NCI-H1694 (cell line): ENCODE measurements at regions not wholly inside any gene's neighbourhood (a gene's known extent, or its start where the extent isn't known, plus 50 kb on each side); places are given as distances from the start of the nearest gene placed in this dataset.

Experiments
- DNase-seq: peaks from one replicate; lab custom pipeline; 2025; lab: John Stamatoyannopoulos, UW

DNA sequence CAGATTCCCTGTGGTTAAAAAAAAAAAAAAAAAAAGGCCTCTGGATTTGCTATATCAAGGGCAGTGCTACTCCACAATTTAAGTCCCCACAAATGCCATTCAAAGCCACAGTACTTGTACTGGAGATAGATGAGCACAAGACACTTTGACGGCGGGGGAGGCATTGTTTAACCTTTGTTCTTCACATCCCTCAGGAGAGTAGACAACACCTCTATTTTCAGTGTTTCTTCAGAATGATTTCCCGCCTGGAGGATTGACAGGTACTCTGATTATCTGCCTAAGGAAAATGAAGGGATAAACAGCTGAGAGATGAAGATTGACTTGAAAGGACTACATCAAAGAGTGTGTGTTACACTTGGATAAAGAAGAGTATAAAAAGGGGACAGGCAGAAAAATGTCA, 58.7 kb downstream of the OTOL1 start:
- DNase-seq, result no peak

DNA sequence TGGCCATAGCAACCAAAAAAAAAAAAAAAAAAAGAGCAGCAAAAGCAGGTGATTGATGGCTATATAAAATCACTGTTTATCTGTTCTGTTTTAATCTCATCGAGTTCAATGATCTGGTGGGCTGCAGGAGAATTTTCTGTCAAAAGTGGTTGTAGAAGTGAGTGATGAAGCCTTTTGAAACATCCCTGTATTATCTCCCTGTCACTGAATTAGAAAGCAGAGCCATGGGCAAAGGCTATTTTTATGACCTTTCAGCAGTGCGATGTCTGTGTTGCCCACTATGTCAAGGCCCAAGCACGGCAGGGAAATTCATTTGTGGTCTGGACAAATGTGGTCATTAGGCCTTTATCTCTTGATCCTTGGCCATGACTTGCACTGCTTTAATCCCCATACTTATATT, 59.9 kb downstream of the OTOL1 start:
- no peak for DNase-seq

DNA sequence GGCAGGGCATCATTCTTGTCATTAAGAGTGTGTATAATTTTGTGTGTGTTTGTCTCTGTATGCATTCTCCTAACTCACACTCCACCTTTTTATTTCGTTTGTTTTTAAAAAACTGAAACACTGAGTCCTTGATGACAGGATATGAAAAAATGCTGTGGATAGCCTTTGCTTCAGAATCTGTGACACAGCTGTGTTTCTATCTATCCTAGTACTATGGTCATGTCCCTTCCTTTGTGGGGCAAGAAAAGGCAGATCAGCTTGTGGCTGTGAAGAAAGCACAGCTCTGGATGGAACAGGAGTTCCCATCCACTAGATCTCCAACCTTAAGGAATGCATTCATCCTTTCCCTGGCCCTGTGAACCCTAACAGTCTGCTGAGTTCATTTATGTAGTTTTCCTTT, 60.3 kb downstream of the OTOL1 start:
- DNase-seq, result no peak

DNA sequence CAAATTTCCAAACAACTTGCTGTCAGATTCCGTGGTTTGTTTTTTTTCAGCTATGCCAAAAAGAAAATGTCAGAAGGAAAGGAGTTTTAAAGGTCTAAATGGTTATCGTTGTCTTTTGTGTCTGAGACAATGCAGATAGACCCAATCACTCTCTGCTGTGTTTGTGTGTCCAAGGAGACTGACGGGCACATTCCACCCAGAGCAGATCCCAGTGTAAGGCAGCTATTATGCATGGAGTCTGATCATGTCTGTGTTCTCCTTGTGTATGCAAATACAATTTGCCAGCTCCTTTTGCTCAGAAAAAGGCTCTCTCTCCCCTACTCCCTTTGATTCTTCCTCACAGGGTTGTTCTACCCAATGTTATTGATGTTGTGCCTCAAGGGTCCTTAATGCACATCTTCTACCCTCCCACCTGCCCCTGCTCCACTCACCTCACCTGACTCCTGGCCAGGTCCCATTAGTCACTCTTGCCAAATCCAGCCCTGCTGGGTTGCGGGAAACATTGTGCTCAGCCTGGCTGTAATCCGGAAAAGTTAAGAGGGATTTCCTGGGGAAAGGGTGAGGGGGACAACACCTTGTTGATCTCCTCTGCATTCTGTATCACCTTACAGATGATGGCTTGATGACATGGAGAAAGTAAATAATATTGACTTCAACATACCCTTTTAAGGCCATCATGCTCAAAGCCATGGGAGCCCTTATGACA, 61.0 kb downstream of the OTOL1 start:
- no peak for DNase-seq

DNA sequence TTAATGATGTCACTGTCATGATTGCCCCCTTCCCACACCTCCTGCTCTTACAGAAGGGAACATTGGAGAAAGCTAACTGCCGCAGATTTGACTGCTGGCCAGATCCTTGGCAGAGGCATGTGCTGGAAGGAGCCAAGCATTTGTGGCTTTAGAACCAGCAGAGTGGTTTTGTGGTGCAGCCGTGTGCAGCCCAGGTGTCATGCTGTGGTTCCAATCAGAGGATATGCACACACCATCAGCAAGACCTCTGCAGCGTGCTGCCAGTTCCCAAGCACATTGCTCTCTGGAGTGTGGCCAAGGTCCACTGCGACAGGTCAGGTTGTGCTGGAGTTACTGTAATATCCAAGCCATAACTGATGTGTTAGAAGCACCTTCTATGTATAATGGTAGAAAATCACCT, 61.6 kb downstream of the OTOL1 start:
- no peak for DNase-seq

DNA sequence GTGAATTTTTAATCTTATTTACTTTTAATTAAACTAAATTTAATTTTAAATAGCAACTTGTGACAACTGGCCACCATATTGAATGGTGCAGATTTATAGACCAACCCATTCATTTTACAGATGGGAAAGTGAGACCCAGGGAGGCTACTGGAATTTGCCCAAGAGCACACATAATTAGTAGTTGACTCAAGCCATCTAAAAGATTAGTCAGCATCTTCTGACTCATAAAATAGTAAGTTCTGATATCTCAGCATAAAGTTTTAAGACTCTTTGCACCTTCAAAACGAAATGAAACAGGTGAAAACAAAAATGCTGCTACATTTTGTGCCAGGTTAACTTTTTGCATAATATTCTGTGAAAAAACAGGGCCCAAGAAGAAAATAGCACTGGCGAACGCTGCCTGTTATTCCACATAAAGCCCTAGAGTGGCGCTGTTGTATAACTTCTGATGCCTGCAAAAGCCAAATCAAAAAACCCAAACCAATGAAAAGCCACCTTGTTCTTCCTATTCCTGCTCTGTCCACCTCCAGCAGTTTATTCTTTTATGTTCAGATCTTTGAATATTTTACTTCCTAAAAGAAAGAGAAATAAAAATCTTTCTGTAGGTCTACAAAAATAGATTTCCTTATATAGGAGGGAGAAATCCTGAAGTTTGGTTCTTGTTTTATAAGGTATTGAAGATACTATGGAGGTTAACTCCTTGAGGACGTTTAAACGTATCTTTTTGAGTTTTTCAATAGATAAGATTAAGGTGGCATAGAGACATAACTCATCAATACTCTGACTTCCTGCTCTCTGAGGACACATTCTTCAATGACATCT, 62.8 kb downstream of the OTOL1 start:
- DNase-seq, result peak; percentile 30

DNA sequence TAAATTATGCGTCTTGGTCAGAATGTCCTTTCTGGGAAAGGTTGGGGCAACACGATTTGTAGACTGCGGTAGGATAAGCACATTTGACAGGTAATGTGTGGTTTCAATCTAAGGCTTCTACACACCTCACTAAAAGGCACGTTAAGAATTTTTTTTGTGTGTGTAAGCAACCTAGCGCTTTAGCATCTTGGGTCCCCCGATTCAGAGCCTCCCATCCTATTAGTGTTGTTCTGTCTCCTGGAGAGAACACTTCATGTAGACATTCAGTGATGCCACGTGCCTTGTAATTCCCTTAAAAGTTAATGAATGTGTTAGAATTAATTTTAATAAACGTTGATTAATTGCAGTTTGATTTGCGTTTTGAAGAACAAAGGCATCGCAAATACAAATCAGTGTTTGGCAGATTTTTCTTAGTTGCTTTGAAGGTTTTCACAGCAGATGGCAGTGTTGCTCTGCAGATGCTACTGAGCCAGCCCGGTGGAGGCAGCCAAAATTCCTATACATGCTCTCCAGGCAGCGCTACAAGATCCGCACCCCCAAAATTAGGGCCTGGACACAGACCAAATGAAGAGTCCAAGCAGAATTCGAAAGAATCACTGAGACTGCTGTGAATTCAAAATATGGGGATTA, 63.5 kb downstream of the OTOL1 start:
- DNase-seq, result peak; percentile 29

DNA sequence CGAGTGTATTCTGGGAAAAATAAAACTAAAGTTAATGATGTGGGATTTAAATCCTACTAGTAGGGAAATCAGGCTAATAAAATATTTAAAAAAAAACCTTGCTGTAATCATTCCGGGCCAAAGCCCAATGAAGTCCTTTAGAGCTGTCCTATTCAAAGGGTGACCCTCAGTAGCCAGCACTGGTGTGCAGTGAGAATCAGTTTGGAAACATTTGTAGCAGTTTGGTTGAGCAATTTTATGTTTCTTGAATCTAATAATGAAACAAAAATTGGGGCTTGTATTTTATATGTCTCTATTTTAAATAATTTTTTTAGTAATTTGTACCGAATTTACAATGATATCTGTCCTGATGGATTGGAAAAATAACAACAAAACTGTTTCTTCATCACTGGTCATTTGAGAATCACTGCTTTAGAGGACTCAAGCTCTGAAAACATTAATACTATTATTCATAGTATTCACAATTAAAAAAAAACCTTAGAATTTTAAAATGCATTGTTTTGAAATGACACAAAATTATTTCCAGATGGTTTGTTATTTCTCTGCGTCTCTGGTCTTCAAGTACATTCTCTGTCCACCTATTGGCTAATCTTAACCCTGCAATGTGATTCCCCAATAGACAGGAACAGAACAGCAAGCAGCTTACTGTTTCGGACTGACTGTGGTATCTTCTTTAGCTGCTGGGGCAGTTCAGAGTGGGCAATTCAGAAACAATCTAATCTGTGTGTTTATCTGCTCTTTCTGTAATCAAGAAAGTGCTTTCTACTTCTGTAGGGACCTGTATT, 71.2 kb downstream of the OTOL1 start:
- DNase-seq, result no peak

DNA sequence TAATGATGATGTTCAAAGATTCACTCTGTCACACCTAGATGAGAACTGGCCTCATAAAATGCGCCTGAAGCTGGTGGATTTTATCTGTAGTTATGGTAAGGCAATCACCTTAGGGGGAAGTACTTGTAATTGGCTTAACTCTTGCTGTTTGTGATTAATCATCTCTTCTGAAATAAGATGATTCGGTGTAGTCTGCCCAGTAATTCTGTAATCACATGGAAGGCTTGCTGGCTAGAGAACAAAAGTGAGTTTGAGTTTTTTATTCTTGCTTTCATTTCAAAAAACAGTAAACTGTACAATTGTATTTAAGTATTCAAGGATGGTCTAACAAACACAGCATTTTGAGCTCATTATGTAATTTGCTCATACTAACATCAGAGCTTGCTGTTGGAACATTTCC, 72.1 kb downstream of the OTOL1 start:
- no peak for DNase-seq

DNA sequence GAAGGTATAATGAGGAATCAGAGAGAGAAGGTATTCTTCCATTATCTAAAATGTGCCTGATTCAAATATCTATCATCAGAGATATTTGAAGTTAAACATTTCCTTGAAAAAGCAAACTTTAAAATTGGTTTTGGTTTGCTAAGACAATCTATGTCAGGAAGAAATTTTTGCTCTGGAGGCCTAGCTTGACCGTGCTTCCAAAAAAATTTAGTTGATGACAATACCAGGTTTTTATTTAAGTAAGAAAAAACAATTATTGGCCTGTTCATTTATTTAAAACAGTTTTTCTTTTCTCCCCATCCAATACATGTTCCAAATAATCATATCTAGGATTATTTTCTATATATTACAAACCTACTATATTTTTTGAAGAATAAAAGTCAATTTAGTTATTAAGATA, 75.3 kb downstream of the OTOL1 start:
- no peak for DNase-seq

DNA sequence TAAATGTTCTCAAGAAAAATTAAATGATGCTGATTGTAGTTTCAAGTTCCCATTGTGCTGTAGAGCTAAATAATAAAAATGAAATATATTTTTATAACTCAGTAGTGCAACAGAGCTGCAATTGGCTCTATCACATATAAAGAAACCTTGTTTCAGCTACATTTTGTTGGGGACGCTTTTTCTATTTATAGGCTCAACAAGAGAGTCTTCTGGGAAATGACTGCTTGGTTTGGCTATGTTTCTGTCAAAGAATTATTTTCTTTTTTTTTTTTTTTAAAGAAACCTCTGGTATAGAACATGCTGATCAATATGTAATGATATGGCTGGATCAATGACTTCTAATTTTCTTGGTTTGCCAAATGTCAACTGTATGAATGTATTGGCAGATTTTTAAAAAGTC, 76.5 kb downstream of the OTOL1 start:
- DNase-seq, result no peak

DNA sequence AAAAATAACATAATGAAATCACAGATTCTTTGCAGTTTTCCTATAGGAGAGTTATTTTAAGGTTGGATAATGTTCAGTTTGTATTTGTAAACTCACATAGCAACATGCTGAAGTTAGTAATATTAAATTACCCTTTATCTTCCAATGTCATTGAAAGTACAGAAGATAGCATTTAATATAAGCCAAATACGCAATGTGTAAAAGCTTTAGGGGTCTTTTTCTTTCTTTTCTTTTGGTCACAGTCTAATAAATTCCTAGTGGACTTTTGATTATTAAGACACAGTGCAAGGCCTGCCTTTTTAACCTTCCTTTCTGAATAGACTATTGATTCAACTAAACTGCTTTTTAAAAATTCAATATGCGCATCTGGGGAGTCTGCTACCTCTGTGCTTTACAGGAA, 79.3 kb downstream of the OTOL1 start:
- DNase-seq, result no peak

DNA sequence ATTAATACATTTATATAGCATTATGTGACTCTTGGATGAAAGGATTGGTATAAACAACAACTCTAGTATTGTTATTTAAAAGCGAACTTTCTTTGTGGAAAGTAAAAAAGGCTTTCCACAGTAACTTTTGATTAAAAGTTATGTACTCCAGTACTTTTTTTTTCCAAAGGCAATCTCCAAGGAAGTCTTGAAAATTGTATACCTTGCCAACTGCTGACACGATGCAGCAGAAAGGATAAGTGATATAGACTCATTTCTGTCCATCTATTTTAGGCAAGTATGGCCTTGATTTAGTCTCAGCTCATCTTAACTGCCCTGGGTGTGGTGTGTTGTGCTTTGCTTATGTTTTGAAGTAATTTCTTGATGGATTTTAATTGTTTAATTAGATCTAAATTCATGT, 79.7 kb downstream of the OTOL1 start:
- DNase-seq, result no peak

DNA sequence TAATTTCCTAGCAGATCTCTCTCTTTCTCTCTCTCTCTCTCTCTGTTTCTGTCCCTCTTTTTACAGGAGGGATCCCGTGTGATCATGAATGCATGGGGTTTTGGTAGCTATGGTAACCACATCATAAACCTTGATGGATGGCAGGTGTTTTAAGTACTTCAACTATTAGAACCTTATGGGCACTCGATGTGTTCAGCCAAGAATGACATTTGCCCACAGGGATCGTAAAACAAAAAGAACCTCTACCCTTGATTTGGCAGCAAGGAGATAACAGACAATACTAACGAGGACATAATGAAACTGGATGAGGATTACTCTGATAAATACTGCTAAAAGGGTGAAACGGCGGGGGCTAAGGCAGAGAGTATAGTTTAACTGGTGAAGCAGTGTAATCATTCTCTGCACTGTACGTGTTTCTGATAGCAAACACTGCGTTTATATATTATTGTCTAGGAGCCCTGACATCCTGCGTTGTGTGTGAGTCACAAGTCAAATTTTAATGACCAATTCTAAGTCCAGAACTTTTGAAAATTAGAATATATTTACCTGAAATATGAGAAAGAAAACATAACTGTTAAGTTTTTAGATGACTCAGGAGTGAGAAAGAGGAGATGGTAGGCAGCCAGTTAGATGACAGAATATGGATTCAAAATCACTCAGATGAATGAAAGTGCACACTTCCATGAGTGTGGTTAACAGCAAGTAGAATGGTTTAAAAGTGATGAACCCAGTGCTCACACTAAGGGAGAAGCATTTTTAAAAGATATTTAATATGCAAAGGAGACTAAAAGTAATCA, 80.3 kb downstream of the OTOL1 start:
- DNase-seq, result no peak

DNA sequence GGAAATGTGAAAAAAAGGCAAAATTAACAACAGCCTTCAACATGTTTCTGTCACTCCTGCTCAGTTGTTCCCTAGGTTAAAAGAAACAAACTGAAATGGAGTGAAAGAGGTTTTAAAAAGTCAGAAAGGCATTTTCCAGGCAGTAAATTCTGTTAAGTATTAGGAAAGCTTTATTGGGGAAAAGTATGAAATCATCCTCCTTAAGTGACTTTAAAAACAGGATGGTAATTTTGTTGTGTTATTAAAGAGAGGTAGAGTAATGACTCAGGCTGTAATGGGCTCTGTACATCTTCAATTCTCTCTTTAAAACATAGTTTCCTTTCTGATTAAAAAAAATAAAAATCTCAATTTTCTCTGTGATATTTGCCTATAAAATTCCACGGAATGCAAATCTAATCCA, 81.1 kb downstream of the OTOL1 start:
- DNase-seq, result no peak

DNA sequence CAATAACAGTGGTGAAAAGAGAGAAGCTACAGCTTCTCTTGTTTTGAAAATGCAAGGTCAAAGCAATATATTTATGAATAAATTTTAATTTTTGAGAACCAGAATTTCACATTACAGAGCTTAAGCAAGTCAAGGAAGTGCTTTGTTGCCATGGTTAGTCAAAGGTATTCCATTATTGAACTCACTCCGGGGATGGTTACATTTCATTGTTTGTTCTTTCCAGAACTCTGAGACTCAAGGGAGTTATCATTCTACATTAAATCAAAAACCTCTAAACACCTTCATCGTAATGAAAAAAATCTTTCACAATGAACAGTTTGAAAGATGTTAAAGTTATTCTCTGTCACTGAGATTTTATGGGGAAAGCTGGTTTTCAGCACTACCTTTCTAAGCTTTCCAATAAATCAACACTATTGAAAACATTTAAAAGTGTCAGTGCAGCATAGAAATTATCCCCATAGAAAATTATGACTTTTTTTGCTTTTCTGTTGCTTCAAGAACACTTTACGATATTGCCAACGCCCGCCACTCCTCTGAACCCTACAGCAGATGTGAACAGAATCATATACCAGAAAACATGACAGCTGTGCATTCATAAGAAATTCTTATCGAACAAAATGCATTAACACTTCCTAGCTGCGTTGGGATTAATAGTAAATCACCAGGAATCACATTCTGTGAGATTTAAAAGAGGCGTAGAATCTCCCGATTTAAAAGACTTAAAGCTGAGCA, 83.0 kb downstream of the OTOL1 start:
- DNase-seq, result no peak

DNA sequence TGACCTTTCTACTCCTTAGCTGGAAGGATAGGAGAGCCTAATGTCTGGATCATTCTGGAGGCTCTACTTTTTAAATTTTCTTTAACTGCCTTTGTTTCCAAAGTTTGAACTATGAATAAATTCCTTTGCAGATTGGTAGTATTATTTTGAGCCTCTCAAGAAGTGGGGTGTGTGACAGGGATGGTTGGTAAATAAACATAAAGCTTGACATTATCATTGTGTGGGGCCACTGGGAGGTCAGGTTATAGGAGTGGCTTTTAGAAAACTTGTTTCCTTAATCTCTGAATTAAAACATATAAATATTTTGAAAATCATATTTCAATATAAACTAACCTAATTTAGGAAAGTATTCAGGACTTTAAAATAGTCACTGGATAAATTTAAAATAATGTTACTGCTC, 89.3 kb downstream of the OTOL1 start:
- no peak for DNase-seq

DNA sequence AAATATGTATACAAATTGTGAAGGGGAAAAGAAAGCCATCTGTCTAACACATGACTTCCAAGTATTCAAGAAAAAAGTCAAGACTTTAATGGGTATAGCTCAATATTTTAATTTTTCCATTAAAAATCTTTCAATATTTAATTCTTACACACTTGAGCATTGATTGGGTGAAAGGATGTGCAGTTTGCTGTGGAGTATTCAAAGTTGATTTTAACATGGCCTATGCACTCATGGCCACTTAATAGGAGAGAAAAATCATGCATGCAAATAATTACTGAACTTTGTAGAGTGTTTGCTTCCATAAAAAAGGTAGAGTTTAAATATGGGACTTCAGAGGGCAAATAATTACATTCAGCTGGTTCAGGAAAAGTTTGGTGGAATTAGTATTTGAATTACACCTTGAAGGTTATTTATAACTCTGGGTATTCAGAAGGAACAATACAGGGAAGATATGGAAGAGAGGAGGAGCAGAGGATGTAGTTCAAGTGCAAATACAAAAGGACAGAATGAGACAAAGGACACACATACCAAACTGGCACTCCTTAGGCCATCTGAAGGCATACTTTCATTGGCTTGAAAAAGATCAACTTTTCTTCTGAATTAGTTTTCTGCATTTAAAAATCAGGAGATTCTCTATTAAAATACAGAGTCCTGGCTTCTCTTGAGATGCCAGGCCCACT, 90.1 kb downstream of the OTOL1 start:
- DNase-seq, result no peak

DNA sequence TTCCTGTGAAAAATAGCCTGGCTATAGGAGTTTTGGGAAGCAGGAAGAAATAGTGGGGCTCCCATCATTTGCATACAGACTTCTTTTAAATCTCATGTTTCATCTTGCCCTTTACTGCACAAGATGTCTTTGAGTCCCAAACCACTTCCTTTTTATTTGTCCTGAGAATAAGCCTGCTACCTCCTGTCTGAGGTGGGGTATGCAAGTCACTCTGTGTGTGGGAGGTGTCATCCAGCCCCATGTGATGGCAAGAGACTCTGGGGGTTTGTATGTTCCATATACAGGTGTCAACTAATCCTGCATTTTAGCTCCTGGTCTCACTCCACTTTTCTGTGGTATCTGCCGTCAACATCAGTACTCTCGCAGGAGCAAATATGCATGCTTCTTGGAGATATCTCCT, 102.0 kb downstream of the OTOL1 start:
- no peak for DNase-seq

DNA sequence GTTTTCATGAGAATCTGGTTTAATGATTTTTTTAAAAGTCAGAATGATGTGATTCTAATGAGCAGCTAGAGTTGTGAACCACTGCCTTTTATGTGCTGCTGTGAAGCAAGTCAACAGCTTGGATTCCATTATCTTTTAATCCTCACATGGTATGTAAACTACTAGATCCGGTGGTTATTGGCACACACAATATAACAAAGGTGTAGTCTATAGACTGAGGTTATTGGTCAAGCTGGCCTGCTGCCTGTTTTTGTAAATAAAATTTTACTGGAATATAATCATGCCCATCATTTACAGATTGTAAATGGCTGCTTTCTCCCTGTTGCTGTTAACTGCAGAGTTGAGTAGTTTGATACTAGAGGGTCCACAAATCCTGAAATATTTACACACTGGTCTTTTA, 103.1 kb downstream of the OTOL1 start:
- DNase-seq, result no peak
